Endothelial cell of umbilical vein (primary cell): ENCODE measurements at regions not wholly inside any gene's neighbourhood (a gene's known extent, or its start where the extent isn't known, plus 50 kb on each side); places are given as distances from the start of the nearest gene placed in this dataset.

Experiments used
- BruUV-seq: library from RNA; stranded (reverse); fragments of 400-500 nt; replicated peaks from 2 replicates; lab custom pipeline; 2021; lab: Mats Ljungman, UMichigan
- CTCF ChIA-PET: fragments of 300-600, 350-600 bp; sonication (Branson Sonifier 250); formaldehyde crosslinking; loops from one replicate; lab custom pipeline; 2021; ENCODE audit warnings: antibody characterized with exemption, inconsistent platforms; lab: Charles Lee
- POLR2A ChIA-PET: fragments of 300-600, 350-600 bp; sonication (Branson Sonifier 250); formaldehyde crosslinking; loops from one replicate; lab custom pipeline; 2021; ENCODE audit warnings: antibody characterized with exemption, inconsistent platforms; lab: Charles Lee
- DNase-seq: peaks from one replicate; pipeline ENCODE4 v3.0.0-alpha.2; 2011; ENCODE audit warnings: low read depth, low spot score
- FAIRE-seq: peaks from 2 replicates; lab custom pipeline; 2011; peaks lifted over from hg19 to GRCh38; lab: Jason Lieb, UNC
- H2AFZ ChIP-seq: 2 replicates; pipeline ENCODE4 v1.6.0; 2012; ENCODE audit warnings: low read depth, low read length, control low read depth, inconsistent platforms
- H3K27ac ChIP-seq: 2 replicates; pipeline ENCODE4 v1.5.1; 2011; ENCODE audit warnings: low read depth, mild to moderate bottlenecking, control low read depth, low read length, moderate library complexity; ENCODE audit not compliant: insufficient read depth
- H3K27me3 ChIP-seq, 2 experiments: 2 replicates each; pipeline versions ENCODE4 v1.6.0 to v1.6.1; 2011; ENCODE audit warnings: low read length in 2 of 2, mixed read lengths in 1 of 2; ENCODE audit not compliant: control insufficient read depth in 2 of 2, insufficient read depth in 2 of 2
- H3K36me3 ChIP-seq, 2 experiments: 2 replicates in 1 of 2; 3 replicates in 1 of 2; pipeline ENCODE4 v1.5.1; 2011; ENCODE audit warnings: low read length in 2 of 2, mild to moderate bottlenecking in 1 of 2, moderate library complexity in 1 of 2; ENCODE audit not compliant: control insufficient read depth in 2 of 2, insufficient read depth in 2 of 2; ENCODE audit errors: extremely low read depth in 1 of 2
- H3K4me1 ChIP-seq: 3 replicates; pipeline ENCODE4 v1.5.1; 2011; ENCODE audit warnings: mild to moderate bottlenecking, low read length; ENCODE audit not compliant: control insufficient read depth, insufficient read depth; ENCODE audit errors: extremely low read depth
- H3K4me2 ChIP-seq: 2 replicates; pipeline ENCODE4 v1.6.1; 2011; ENCODE audit warnings: low read length, control low read depth, mixed read lengths; ENCODE audit not compliant: insufficient read depth
- H3K4me3 ChIP-seq, 3 experiments: fragments of 200-600 bp in 1 of 3; sonication (generic), shearing (Covaris generic) in 1 of 3; replicated peaks in 1 of 3; 2 replicates each; pipeline ENCODE4 v1.5.1; 2011 to 2016; ENCODE audit warnings: control low read depth in 3 of 3, low read length in 3 of 3, mild to moderate bottlenecking in 2 of 3, inconsistent platforms in 1 of 3, low read depth in 1 of 3, moderate library complexity in 1 of 3; ENCODE audit not compliant: insufficient read depth in 1 of 3
- H3K79me2 ChIP-seq: 2 replicates; pipeline ENCODE4 v1.6.0; 2012; ENCODE audit warnings: low read length, inconsistent platforms; ENCODE audit not compliant: control insufficient read depth, insufficient read depth
- H3K9ac ChIP-seq: replicated peaks from 2 replicates; pipeline ENCODE3; 2011; ENCODE audit warnings: low read length, control low read depth; ENCODE audit not compliant: insufficient read depth; ENCODE audit errors: extremely low read depth
- H3K9me1 ChIP-seq: replicated peaks from 3 replicates; pipeline ENCODE4 v1.6.0; 2011; ENCODE audit warnings: mild to moderate bottlenecking, low read length; ENCODE audit not compliant: control insufficient read depth, insufficient read depth; ENCODE audit errors: extremely low read depth
- H3K9me3 ChIP-seq: replicated peaks from 2 replicates; pipeline ENCODE4 v1.5.1; 2012; ENCODE audit warnings: low read length, inconsistent platforms; ENCODE audit not compliant: control insufficient read depth, insufficient read depth
- H4K20me1 ChIP-seq: replicated peaks from 2 replicates; pipeline ENCODE3; 2011; ENCODE audit warnings: mild to moderate bottlenecking, low read length; ENCODE audit not compliant: control insufficient read depth, insufficient read depth; ENCODE audit errors: extremely low read depth
- EZH2 ChIP-seq: IDR thresholded peaks from 2 replicates; pipeline ENCODE4 v1.6.1; 2012; ENCODE audit warnings: borderline replicate concordance, low read depth, mild to moderate bottlenecking, moderate library complexity, low read length, inconsistent platforms; ENCODE audit not compliant: severe bottlenecking
- FOS ChIP-seq: IDR thresholded peaks from 2 replicates; pipeline ENCODE4 v1.6.1; 2011; ENCODE audit warnings: mild to moderate bottlenecking, low read length, moderate library complexity, borderline replicate concordance; ENCODE audit not compliant: insufficient read depth
- GATA2 ChIP-seq: IDR thresholded peaks from 2 replicates; pipeline ENCODE4 v1.7.0; 2011; ENCODE audit warnings: low read depth, mild to moderate bottlenecking, moderate library complexity, mixed read lengths, low read length; ENCODE audit not compliant: insufficient read length, insufficient read depth
- JUN ChIP-seq: IDR thresholded peaks from 2 replicates; pipeline ENCODE4 v1.6.1; 2011; ENCODE audit warnings: borderline replicate concordance, low read depth; ENCODE audit not compliant: insufficient read length, insufficient read depth
- MYC ChIP-seq: IDR thresholded peaks from one replicate; pipeline ENCODE4 v1.6.1; 2011; ENCODE audit warnings: mild to moderate bottlenecking, low read depth, low read length
- POLR2A ChIP-seq: IDR thresholded peaks from 2 replicates; pipeline ENCODE4 v1.6.1; 2012; ENCODE audit warnings: low read depth, mild to moderate bottlenecking, control low read depth, low read length
- POLR2AphosphoS5 ChIP-seq: IDR thresholded peaks from 2 replicates; pipeline ENCODE4 v1.6.1; 2012; ENCODE audit warnings: low read depth, mild to moderate bottlenecking, control low read depth, low read length, moderate library complexity; ENCODE audit not compliant: insufficient read depth
- dilution Hi-C: fragments of 300-500 bp; cut with MboI; formaldehyde crosslinking; loops from one replicate; pipeline ENCODE4 v1.15.0; 2019; ENCODE audit warnings: low sequenced_read_pairs; ENCODE audit not compliant: extremely low pct_ligation_motif_present
- intact Hi-C: fragments of 100-400 bp; cut with micrococcal nuclease; formaldehyde crosslinking; loops from one replicate; pipeline ENCODE4 v1.10.0; 2022
- TF ChIP-seq, protein P1 (sequence below), 2 donors: IDR thresholded peaks; 1 replicate in 1 of 2; 2 replicates in 1 of 2; pipeline ENCODE4 v1.5.1; 2011; ENCODE audit warnings: low read length in 2 of 2, mild to moderate bottlenecking in 2 of 2, moderate library complexity in 2 of 2, control low read depth in 1 of 2, inconsistent platforms in 1 of 2, low read depth in 1 of 2; ENCODE audit not compliant: insufficient read depth in 1 of 2; ENCODE audit errors: extremely low read depth in 1 of 2
- TF ChIP-seq, protein P2 (sequence below): IDR thresholded peaks from 2 replicates; pipeline ENCODE4 v1.6.1; 2011; ENCODE audit not compliant: insufficient read depth, insufficient read length

DNA sequence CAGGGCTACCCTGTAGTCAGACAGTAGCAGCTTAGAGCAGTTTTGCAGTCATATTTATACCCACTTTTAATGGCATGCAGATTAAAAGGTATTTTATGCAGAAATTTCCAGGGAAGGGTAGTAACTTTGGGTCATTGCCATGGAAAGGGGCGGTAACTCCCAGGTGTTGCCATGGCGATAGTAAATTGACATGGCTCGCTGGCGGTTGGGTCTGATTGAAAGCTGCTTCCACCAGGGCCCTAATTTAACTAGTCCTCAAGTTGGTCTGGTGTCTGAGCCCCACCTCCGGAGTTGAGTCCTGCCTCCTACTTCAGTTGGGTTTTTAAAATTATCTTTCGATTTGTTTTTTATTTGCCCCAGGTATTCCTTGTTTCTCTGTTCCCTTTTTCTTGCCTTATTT lies 70.1 kb downstream of the NAA11 start:
- no peak for TF ChIP-seq EZH2
- dilution Hi-C loops = no loop called here
- CTCF ChIA-PET = no interaction called here

DNA sequence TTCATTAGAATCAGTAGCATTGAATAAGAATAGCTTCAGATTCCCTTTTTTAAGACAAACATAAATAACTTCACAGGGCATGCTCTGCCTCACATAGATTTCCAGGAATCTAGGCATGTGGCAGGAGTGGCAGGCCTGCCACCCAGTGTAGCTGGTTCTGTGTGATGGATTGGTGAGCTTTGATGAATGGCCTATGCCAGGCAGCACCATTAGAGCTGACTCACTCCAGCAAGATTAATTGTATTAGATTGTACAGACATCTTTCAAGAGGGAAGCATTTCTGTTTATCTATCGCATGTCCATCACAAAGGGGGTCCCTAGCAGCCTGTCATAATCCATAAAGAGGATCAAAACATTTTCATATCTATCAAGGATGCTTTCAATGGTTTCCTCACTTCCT lies 71.9 kb downstream of the NAA11 start:
- no peak overlapping the region for H3K4me3 ChIP-seq
- no peaks in the 10 kb centered on the region for H3K4me1 ChIP-seq
- FAIRE-seq = no peak
- POLR2A ChIA-PET = no interaction called here
- H3K27me3 ChIP-seq = no peaks in the 10 kb centered on the region
- BruUV-seq = no TSS peak
- H3K27ac ChIP-seq = no peak overlapping the region
- TF ChIP-seq GATA2 = no peak
- TF ChIP-seq, protein P1, sequence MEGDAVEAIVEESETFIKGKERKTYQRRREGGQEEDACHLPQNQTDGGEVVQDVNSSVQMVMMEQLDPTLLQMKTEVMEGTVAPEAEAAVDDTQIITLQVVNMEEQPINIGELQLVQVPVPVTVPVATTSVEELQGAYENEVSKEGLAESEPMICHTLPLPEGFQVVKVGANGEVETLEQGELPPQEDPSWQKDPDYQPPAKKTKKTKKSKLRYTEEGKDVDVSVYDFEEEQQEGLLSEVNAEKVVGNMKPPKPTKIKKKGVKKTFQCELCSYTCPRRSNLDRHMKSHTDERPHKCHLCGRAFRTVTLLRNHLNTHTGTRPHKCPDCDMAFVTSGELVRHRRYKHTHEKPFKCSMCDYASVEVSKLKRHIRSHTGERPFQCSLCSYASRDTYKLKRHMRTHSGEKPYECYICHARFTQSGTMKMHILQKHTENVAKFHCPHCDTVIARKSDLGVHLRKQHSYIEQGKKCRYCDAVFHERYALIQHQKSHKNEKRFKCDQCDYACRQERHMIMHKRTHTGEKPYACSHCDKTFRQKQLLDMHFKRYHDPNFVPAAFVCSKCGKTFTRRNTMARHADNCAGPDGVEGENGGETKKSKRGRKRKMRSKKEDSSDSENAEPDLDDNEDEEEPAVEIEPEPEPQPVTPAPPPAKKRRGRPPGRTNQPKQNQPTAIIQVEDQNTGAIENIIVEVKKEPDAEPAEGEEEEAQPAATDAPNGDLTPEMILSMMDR (IDR thresholded peaks at IDR 0.05; ENCODE audit: extremely low read depth in 1 of 2, insufficient read depth in 1 of 2, low read depth in 1 of 2, low read length in 2 of 2) = no peak
- no peak for TF ChIP-seq POLR2AphosphoS5
- no peak for TF ChIP-seq POLR2A
- no peak for TF ChIP-seq EZH2
- no peak for TF ChIP-seq JUN
- no peak for TF ChIP-seq MYC
- no peak for TF ChIP-seq FOS
- TF ChIP-seq, protein P2, sequence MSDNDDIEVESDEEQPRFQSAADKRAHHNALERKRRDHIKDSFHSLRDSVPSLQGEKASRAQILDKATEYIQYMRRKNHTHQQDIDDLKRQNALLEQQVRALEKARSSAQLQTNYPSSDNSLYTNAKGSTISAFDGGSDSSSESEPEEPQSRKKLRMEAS = no peak
- dilution Hi-C loops (no loop called here), intact Hi-C loops (no loop called here)
- no peaks in the 10 kb centered on the region for H3K79me2 ChIP-seq
- no peak overlapping the region for H3K4me2 ChIP-seq
- no peaks in the 10 kb centered on the region for H3K9me3 ChIP-seq
- no peak overlapping the region for H2AFZ ChIP-seq
- CTCF ChIA-PET = no interaction called here
- no peaks in the 10 kb centered on the region for H3K9me1 ChIP-seq
- no peak overlapping the region for H3K9ac ChIP-seq
- H4K20me1 ChIP-seq = no peaks in the 10 kb centered on the region
- H3K36me3 ChIP-seq = no peaks in the 10 kb centered on the region
- no peak for DNase-seq

More for the DNA sequence above, 70.1 kb downstream of the NAA11 start:
- FAIRE-seq (no peak), DNase-seq (no peak)
- H3K9ac ChIP-seq = no peak overlapping the region
- H3K9me3 ChIP-seq = no peaks in the 10 kb centered on the region
- H3K9me1 ChIP-seq = no peaks in the 10 kb centered on the region
- H3K4me2 ChIP-seq = no peak overlapping the region
- no peak overlapping the region for H3K4me3 ChIP-seq
- BruUV-seq = no TSS peak
- H3K36me3 ChIP-seq = no peaks in the 10 kb centered on the region
- H3K27ac ChIP-seq = no peak overlapping the region
- no peaks in the 10 kb centered on the region for H3K79me2 ChIP-seq
- no peak overlapping the region for H2AFZ ChIP-seq
- H3K4me1 ChIP-seq = no peaks in the 10 kb centered on the region
- POLR2A ChIA-PET = no interaction called here
- intact Hi-C loops = no loop called here
- no peaks in the 10 kb centered on the region for H4K20me1 ChIP-seq
- H3K27me3 ChIP-seq = no peaks in the 10 kb centered on the region
